AG10803 (cell line): ENCODE measurements at regions not wholly inside any gene's neighbourhood (a gene's known extent, or its start where the extent isn't known, plus 50 kb on each side); places are given as distances from the start of the nearest gene placed in this dataset.

Experiments used
- DNase-seq: peaks from one replicate; pipeline ENCODE4 v3.0.0; 2010; ENCODE audit warnings: low read depth
- H3K4me3 ChIP-seq: 2 replicates; pipeline ENCODE4 v1.5.1; 2011; ENCODE audit warnings: mild to moderate bottlenecking, low read length, control low read depth
- TF ChIP-seq, protein P1 (sequence below): conservative IDR thresholded peaks from 2 replicates; pipeline ENCODE4 v1.5.1; 2011; ENCODE audit warnings: mild to moderate bottlenecking, low read length, control low read depth, inconsistent platforms

DNA sequence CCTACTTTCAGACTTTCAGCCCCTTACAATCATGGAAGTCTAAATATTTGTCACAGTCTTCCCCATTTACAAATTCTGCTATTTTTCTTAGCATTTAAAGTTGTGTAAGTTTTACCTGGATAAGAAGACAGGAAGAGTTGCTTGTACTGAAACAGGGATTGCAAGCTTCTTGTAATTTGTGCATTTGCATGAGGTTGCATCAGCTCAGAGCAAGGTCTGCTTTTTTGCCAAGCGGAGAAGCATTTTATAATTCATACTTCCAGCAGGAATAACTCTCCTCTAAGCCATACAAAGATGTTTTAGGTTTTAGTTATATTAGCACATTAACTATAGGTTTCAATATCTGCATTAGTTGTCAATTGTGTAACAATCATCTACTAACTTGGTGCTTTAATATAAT, 922.0 kb upstream of the PABPC4L start:
- H3K4me3 ChIP-seq, result no peak overlapping the region
- no peak for DNase-seq
- TF ChIP-seq, protein P1, sequence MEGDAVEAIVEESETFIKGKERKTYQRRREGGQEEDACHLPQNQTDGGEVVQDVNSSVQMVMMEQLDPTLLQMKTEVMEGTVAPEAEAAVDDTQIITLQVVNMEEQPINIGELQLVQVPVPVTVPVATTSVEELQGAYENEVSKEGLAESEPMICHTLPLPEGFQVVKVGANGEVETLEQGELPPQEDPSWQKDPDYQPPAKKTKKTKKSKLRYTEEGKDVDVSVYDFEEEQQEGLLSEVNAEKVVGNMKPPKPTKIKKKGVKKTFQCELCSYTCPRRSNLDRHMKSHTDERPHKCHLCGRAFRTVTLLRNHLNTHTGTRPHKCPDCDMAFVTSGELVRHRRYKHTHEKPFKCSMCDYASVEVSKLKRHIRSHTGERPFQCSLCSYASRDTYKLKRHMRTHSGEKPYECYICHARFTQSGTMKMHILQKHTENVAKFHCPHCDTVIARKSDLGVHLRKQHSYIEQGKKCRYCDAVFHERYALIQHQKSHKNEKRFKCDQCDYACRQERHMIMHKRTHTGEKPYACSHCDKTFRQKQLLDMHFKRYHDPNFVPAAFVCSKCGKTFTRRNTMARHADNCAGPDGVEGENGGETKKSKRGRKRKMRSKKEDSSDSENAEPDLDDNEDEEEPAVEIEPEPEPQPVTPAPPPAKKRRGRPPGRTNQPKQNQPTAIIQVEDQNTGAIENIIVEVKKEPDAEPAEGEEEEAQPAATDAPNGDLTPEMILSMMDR, result no peak

DNA sequence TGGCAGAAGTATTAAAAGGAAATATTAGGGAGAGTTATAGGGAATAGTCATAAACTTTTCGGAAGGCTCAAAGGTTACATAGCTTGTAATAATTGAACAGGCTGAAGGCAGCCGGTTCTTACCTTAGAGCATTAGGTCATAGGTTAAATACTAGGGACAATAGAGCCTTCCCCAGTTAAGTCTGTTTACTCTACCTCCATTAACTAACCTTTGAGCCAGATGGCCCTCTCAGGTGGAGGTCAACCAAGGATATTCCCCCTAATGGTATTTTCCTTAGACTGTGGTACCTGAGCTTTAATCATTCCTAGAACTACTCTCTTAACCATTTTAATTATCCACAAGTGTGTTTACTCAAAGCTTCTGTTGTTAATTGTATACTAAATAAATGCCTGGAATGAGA, 920.9 kb upstream of the PABPC4L start:
- H3K4me3 ChIP-seq, result no peak overlapping the region
- TF ChIP-seq, protein P1, result no peak
- DNase-seq, result no peak

DNA sequence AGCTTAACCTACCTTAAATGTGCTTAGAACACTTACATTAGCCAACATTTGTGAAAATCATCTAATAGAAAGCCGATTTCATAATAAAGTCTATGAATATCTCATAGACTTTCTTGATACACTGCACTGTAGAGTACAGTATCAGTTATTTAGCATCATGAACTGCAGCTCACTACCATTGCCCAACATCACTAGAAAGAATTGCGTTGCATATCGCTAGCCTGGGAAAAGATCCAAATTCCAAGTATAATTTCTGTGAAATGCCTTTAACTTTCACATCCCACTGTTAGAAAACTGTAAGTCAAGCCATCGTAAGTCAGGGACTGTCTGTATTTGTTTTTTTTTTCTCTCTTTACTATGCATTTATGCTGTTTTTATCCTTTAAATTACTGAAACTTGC, 918.6 kb upstream of the PABPC4L start:
- TF ChIP-seq, protein P1, result no peak
- H3K4me3 ChIP-seq, result no peak overlapping the region
- no peak for DNase-seq

DNA sequence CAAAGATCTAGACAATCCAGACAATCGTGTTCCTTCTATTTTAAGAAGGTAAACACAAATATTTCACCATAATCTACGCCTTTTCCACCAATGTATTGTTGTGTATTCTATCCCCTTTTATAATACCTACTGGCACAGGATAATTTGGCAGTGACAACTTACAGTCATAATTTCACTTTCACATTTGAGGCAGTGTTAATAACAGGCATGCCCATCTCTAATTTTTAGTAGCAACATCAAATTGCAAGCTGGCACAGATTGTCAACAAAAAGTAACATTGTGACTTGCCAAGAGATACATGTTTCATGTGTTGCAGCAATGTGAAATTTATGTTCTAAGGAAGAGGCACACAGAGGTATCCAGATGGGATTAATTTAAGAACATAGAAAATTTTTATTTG, 912.5 kb upstream of the PABPC4L start:
- TF ChIP-seq, protein P1, result no peak
- DNase-seq, result no peak
- H3K4me3 ChIP-seq, result no peak overlapping the region

DNA sequence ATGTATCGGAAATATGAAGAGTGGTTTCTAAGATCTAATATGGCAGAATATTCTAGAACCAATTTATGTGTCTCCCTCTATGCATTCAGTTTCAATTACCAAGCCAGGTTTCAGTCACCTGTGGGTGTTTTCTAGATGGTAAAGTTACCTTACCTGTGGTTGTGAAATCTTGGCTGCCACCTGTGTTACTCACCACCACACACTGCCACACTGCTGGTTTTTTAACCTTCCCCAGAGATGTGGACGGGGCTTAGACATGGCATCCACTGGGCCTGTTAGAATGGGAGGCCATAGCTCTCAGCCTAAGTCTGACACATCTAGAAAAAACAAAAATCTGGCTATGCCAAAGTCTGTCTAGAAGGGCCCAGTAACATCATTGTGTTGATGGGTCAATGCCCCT, 896.5 kb upstream of the PABPC4L start:
- no peak overlapping the region for H3K4me3 ChIP-seq
- TF ChIP-seq, protein P1, result no peak
- DNase-seq, result no peak

DNA sequence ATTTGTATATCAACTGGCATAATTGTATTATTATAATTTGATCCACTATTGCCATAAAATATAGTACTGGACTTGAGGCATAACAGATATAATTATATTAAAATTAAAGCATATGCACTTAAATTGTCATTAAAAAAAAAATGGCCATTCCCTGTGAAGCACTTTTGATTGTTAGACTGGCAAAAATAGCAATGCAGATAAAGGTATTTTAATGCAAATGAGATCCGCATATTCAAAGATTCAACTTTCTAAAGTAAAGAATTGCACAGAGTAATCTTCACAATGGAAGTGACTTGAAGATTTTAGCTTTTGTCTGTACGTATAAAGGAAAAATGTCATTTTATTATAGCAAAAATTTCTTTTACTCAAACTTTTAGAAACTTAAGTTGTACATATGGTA, 871.8 kb upstream of the PABPC4L start:
- H3K4me3 ChIP-seq, result no peak overlapping the region
- TF ChIP-seq, protein P1, result no peak
- no peak for DNase-seq

DNA sequence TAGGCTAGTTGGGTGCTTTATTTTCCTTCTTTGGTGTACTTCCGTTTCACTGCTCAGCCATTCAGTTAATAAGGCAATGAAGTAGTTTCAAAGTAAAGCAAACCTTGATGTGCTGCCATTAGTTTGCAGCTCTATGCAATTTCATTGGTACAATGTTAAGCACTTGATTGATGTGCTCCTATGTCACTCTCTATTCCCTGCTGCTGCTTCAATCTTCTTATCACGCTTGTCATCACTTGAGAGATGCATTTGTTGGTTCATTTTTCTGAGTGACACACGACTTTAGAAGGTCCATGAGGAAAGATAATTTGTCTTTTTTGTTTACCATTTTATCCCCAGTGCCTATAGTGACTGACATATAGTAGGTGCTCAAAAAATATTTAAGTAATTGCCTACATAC, 871.0 kb upstream of the PABPC4L start:
- DNase-seq, result no peak
- H3K4me3 ChIP-seq, result no peak overlapping the region

More for the DNA sequence above, 871.0 kb upstream of the PABPC4L start:
- TF ChIP-seq, protein P1, result no peak
